Peyer's patch (tissue), 4 donors: ENCODE measurements at regions not wholly inside any gene's neighbourhood (a gene's known extent, or its start where the extent isn't known, plus 50 kb on each side); places are given as distances from the start of the nearest gene placed in this dataset.

Experiments
- CTCF ChIP-seq, 6 experiments: fragments of 450-650 bp in 4 of 6; fragments of 200-600 bp in 2 of 6; sonication (generic) in 1 of 6; IDR thresholded peaks; one replicate each; pipeline ENCODE4 v1.5.1; 2017 to 2019; ENCODE audit warnings: antibody characterized with exemption in 6 of 6, mild to moderate bottlenecking in 3 of 6, moderate library complexity in 1 of 6
- POLR2A ChIP-seq, 2 donors: fragments of 450-650 bp; IDR thresholded peaks; one replicate each; pipeline ENCODE4 v1.5.1; 2017; ENCODE audit warnings: antibody characterized with exemption in 2 of 2, mild to moderate bottlenecking in 2 of 2, moderate library complexity in 2 of 2

- TF ChIP-seq POLR2A (IDR thresholded peaks at IDR 0.05) (no peak), CTCF (IDR thresholded peaks at IDR 0.05) (no peak)
These were observed 157.6 kb downstream of the EN1 start for GRCh38 chr2:118689874-118690273.
